ENCODE measurements at regions not wholly inside any gene's neighbourhood (a gene's known extent, or its start where the extent isn't known, plus 50 kb on each side); places are given as distances from the start of the nearest gene placed in this dataset.
A peak's percentile ranks its signal among the peaks of the same experiment; 100 is the strongest.

DNA sequence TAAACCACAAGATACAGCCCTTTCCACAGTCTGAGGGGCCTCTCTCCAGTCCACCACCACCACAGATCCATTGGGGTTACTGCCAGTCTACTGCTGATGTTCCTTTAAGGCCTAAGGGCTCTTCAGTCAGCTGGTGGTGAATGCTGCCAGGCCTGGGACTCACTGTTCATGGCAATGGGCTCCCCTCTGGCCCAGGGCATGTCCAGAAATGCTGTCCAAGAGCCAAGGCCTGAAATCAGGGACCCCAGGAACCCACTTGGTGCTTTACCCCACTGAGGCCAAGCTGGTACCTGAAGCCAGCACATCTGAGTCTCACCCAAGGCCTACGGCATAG is 128.6 kb upstream of the CBLB start:
- Mint-ChIP-seq H3K36me3 (no peaks in the 10 kb centered on the region), H3K27me3 (no peaks in the 10 kb centered on the region), H3K4me3 (no peak overlapping the region), H3K27ac (no peak overlapping the region), H3K4me1 (peaks cover 0 to 4% (median 0%) of the 10 kb centered on the region in 4 donors), H3K9me3 (peaks cover 0 to 24% (median 13%) of the 10 kb centered on the region in 7 donors)
- Histone ChIP-seq H3K27ac (ENCODE audit: insufficient read depth, low read length, poor library complexity, severe bottlenecking) (no peak overlapping the region), H3K27me3 (ENCODE audit: control insufficient read depth, insufficient read depth, low read length) (no peaks in the 10 kb centered on the region), H3K9me3 (ENCODE audit: control insufficient read depth in 2 of 2, low read length in 2 of 2) (peaks cover 0 to 9% of the 10 kb centered on the region in 2 experiments), H3K4me1 (ENCODE audit: control insufficient read depth, insufficient read depth, low read length, poor library complexity, severe bottlenecking) (no peaks in the 10 kb centered on the region), H3K4me3 (ENCODE audit: low read depth, low read length) (no peak overlapping the region), H3K36me3 (ENCODE audit: control insufficient read depth, insufficient read depth, low read length) (no peaks in the 10 kb centered on the region)
- ATAC-seq (ENCODE audit: low read depth in 2 of 2) (no peak), DNase-seq (no peak)

DNA sequence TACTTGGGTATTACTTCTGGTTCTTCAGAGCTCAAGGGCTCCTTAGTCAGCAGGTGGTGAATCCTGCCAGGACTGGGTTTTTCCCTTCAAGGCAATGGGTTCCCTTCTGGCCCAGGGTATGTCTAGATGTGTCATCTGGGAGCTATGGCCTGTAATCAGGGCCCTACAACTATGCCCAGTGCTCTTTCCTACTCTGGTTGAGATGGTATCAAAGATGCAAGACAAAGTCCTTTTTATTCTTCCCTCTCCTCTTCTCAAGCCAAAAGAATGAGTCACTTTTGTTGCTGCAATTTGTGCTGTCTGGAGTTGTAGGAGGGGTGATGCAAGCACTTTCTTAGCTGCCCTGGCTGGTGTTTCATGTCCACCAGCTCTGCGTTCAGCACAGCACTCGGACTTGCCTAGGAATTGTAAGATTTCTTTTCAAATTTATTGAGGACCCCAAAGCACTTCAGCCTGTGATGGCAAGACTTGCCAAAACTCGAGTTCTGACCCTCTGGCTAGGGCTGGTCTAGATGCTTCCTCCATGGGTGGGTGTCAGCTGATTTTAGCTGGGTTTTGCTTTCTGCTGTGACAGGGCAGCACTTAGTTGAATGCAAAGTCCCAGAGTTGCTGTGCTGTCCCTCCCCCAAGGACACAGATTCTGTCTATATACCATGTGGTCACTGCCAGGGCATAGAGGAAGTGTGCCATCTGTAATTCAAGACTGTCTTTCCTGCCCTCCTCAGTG is 129.2 kb upstream of the CBLB start:
- H3K4me3 Mint-ChIP-seq, result no peak overlapping the region
- no peak overlapping the region for H3K27ac ChIP-seq (ENCODE audit: insufficient read depth, low read length, poor library complexity, severe bottlenecking)
- no peaks in the 10 kb centered on the region for H3K36me3 ChIP-seq (ENCODE audit: control insufficient read depth, insufficient read depth, low read length)
- no peak overlapping the region for H3K4me3 ChIP-seq (ENCODE audit: low read depth, low read length)
- H3K27me3 Mint-ChIP-seq, result no peaks in the 10 kb centered on the region
- H3K36me3 Mint-ChIP-seq, result no peaks in the 10 kb centered on the region
- H3K27me3 ChIP-seq (ENCODE audit: control insufficient read depth, insufficient read depth, low read length), result no peaks in the 10 kb centered on the region
- DNase-seq (no peak), ATAC-seq (ENCODE audit: low read depth in 2 of 2) (no peak)
- H3K9me3 ChIP-seq (ENCODE audit: control insufficient read depth in 2 of 2, low read length in 2 of 2), result peaks cover 0 to 7% of the 10 kb centered on the region in 2 experiments
- H3K4me1 ChIP-seq (ENCODE audit: control insufficient read depth, insufficient read depth, low read length, poor library complexity, severe bottlenecking), result no peaks in the 10 kb centered on the region
- H3K9me3 Mint-ChIP-seq, result peaks cover 0 to 19% (median 9%) of the 10 kb centered on the region in 7 donors
- peaks cover 0 to 4% (median under 1%) of the 10 kb centered on the region in 4 donors for H3K4me1 Mint-ChIP-seq
- no peak overlapping the region for H3K27ac Mint-ChIP-seq

DNA sequence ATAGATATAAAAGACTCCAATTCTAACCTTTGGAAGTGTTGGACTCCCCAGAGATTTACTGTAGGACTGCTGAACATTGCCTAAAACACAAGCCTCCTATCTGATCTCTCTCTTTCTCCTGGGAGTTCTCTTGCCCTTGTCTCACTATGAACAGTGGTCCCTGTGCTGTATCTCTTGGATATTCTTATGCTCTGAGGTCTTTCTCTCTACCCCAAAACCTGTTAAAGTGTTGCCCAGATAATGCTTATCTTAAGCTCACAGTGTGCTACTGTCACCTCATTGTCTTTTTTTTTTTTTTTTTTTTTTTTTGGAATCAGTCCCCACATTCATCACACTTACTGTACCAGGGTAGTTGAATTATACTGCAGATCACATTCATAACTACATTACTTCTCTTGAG is 131.0 kb upstream of the CBLB start:
- no peaks in the 10 kb centered on the region for H3K36me3 ChIP-seq (ENCODE audit: control insufficient read depth, insufficient read depth, low read length)
- H3K9me3 ChIP-seq (ENCODE audit: control insufficient read depth in 2 of 2, low read length in 2 of 2), result peaks cover 0 to 3% of the 10 kb centered on the region in 2 experiments
- H3K4me3 Mint-ChIP-seq, result no peak overlapping the region
- peaks cover 0 to 18% (median 9%) of the 10 kb centered on the region in 7 donors for H3K9me3 Mint-ChIP-seq
- DNase-seq (no peak), ATAC-seq (ENCODE audit: low read depth in 2 of 2) (no peak)
- H3K4me3 ChIP-seq (ENCODE audit: low read depth, low read length), result no peak overlapping the region
- H3K36me3 Mint-ChIP-seq, result no peaks in the 10 kb centered on the region
- H3K27ac ChIP-seq (ENCODE audit: insufficient read depth, low read length, poor library complexity, severe bottlenecking), result no peak overlapping the region
- no peaks in the 10 kb centered on the region for H3K4me1 ChIP-seq (ENCODE audit: control insufficient read depth, insufficient read depth, low read length, poor library complexity, severe bottlenecking)
- H3K27me3 Mint-ChIP-seq, result no peaks in the 10 kb centered on the region
- H3K27me3 ChIP-seq (ENCODE audit: control insufficient read depth, insufficient read depth, low read length), result no peaks in the 10 kb centered on the region
- no peak overlapping the region for H3K27ac Mint-ChIP-seq
- peaks cover 0 to 11% (median 4%) of the 10 kb centered on the region in 4 donors for H3K4me1 Mint-ChIP-seq

DNA sequence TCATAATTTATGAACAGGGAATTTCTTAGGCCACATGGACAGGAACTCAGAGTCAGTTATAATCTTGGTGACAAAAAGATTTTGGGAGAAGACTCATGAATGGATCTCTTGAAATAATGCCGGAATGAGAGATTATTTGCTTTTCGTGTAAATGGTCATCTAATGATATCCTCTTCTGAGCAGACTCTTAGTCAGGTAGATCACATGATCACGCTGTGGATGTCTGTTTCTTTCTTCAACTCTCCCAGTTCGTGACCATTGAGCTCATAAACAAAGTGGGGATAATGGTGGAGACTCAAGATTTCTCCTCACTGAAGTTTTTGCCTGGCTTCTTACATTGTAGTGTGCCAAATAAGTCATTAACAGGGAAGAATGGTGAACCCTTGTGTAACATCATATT is 133.1 kb upstream of the CBLB start:
- H3K4me3 ChIP-seq (ENCODE audit: low read depth, low read length), result no peak overlapping the region
- H3K36me3 ChIP-seq (ENCODE audit: control insufficient read depth, insufficient read depth, low read length), result no peaks in the 10 kb centered on the region
- no peak overlapping the region for H3K27ac ChIP-seq (ENCODE audit: insufficient read depth, low read length, poor library complexity, severe bottlenecking)
- DNase-seq, result no peak
- Mint-ChIP-seq H3K36me3 (no peaks in the 10 kb centered on the region), H3K27me3 (no peaks in the 10 kb centered on the region), H3K4me1 (peaks cover 0 to 11% (median 2%) of the 10 kb centered on the region in 4 donors), H3K27ac (no peak overlapping the region), H3K9me3 (peaks cover 0 to 12% (median 5%) of the 10 kb centered on the region in 7 donors), H3K4me3 (no peak overlapping the region)
- H3K9me3 ChIP-seq (ENCODE audit: control insufficient read depth in 2 of 2, low read length in 2 of 2), result peaks cover 0 to 3% of the 10 kb centered on the region in 2 experiments
- ATAC-seq (ENCODE audit: low read depth in 2 of 2), result no peak
- H3K4me1 ChIP-seq (ENCODE audit: control insufficient read depth, insufficient read depth, low read length, poor library complexity, severe bottlenecking), result no peaks in the 10 kb centered on the region
- no peaks in the 10 kb centered on the region for H3K27me3 ChIP-seq (ENCODE audit: control insufficient read depth, insufficient read depth, low read length)

DNA sequence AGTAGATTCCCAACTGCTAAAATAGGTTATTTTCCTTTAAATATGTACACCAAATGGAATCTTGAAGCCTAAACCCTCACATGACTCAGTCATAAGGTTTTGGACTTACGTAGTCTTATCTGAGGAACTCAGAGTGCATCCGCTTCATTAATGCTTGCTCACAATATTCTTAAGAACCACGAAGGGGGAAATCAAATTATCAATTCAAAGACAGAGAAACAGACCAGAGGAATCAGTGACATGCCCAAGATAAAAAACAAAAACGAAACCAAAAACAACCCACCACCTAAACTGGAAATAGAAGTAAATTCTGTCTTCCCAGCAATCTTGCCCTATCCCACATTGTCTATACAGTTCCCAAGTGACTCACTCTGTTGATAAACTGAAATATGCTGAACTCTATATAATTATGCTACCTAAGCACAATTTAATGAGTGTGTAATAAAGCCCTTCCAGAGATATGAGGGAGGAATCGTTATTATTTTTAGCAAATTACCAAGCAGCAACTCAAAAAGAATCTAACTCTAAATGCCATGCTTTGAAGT is 135.4 kb upstream of the CBLB start:
- peak overlapping the region in 1 of 3 donors; percentile 0 for H3K27ac Mint-ChIP-seq
- H3K27me3 ChIP-seq (ENCODE audit: control insufficient read depth, insufficient read depth, low read length), result no peaks in the 10 kb centered on the region

DNA sequence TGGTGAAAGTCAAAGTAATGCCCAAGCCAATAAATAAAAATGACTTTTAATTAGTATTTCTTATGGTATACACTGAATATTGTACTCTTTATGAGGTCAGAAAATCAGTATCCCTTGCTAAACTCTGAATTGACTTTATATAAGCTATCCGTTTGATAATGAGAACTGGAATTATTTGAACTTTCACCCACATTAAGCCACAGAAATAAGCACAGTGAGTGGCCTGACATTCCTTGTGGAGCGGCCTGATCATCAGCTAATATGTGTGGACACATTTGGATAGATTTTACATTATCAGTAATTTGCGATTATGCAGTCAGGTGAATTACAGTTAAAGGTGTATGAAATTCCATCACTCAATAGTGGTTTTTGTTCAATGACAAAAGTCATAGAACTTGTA is 136.0 kb upstream of the CBLB start:
- no peaks in the 10 kb centered on the region for H3K36me3 ChIP-seq (ENCODE audit: control insufficient read depth, insufficient read depth, low read length)
- DNase-seq (no peak), ATAC-seq (ENCODE audit: low read depth in 2 of 2) (no peak)
- H3K27me3 Mint-ChIP-seq, result no peaks in the 10 kb centered on the region
- no peaks in the 10 kb centered on the region for H3K27me3 ChIP-seq (ENCODE audit: control insufficient read depth, insufficient read depth, low read length)
- H3K4me1 ChIP-seq (ENCODE audit: control insufficient read depth, insufficient read depth, low read length, poor library complexity, severe bottlenecking), result no peaks in the 10 kb centered on the region
- H3K27ac Mint-ChIP-seq, result no peak overlapping the region
- H3K9me3 Mint-ChIP-seq, result peaks cover 0 to 4% (median 1%) of the 10 kb centered on the region in 7 donors
- H3K9me3 ChIP-seq (ENCODE audit: control insufficient read depth in 2 of 2, low read length in 2 of 2), result no peaks in the 10 kb centered on the region
- peak overlapping the region in 1 of 4 donors; percentile 0 for H3K4me3 Mint-ChIP-seq
- H3K4me1 Mint-ChIP-seq, result peaks cover 0 to 17% (median 3%) of the 10 kb centered on the region in 4 donors
- H3K27ac ChIP-seq (ENCODE audit: insufficient read depth, low read length, poor library complexity, severe bottlenecking), result no peak overlapping the region
- H3K36me3 Mint-ChIP-seq, result no peaks in the 10 kb centered on the region
- H3K4me3 ChIP-seq (ENCODE audit: low read depth, low read length), result peak overlapping the region; percentile 75

More for the DNA sequence above, 135.4 kb upstream of the CBLB start:
- peak overlapping the region in 3 of 4 donors; percentile 0 to 32 (median 0) for H3K4me3 Mint-ChIP-seq
- ATAC-seq (ENCODE audit: low read depth in 2 of 2), result no peak
- H3K4me1 Mint-ChIP-seq, result peaks cover 0 to 11% (median 2%) of the 10 kb centered on the region in 4 donors
- no peaks in the 10 kb centered on the region for H3K36me3 ChIP-seq (ENCODE audit: control insufficient read depth, insufficient read depth, low read length)
- H3K27me3 Mint-ChIP-seq, result no peaks in the 10 kb centered on the region
- no peaks in the 10 kb centered on the region for H3K9me3 ChIP-seq (ENCODE audit: control insufficient read depth in 2 of 2, low read length in 2 of 2)
- H3K9me3 Mint-ChIP-seq, result peaks cover 0 to 5% (median 3%) of the 10 kb centered on the region in 7 donors
- no peaks in the 10 kb centered on the region for H3K36me3 Mint-ChIP-seq
- peak in 1 of 3 donors; percentile 14 for DNase-seq
- H3K4me1 ChIP-seq (ENCODE audit: control insufficient read depth, insufficient read depth, low read length, poor library complexity, severe bottlenecking), result no peaks in the 10 kb centered on the region
- peak overlapping the region; percentile 75 for H3K4me3 ChIP-seq (ENCODE audit: low read depth, low read length)
- H3K27ac ChIP-seq (ENCODE audit: insufficient read depth, low read length, poor library complexity, severe bottlenecking), result no peak overlapping the region

DNA sequence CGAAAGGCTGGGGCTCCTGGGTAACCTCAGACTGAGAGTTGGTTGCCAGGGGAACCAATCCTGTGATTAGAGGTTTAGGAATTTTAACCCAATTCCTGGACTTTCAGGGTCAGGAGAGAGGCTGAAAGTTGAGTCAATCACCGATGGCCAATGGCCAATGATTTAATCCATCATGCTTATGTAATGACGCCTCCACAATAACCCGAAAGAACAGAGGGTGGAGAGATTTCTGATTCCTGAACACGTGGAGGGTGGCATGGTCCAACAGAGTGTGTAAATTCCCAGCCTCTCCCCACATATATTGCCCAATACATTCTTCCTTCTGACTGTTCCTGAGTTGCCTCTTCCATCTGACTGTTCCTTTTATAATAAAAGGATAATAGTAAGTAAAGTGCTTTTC is 137.2 kb upstream of the CBLB start:
- H3K27me3 ChIP-seq (ENCODE audit: control insufficient read depth, insufficient read depth, low read length), result no peaks in the 10 kb centered on the region
- Mint-ChIP-seq H3K4me1 (peaks cover 7 to 29% (median 12%) of the 10 kb centered on the region in 4 donors), H3K9me3 (peaks cover 0 to 1% (median 0%) of the 10 kb centered on the region in 7 donors), H3K4me3 (no peak overlapping the region), H3K27me3 (no peaks in the 10 kb centered on the region), H3K27ac (no peak overlapping the region), H3K36me3 (no peaks in the 10 kb centered on the region)
- DNase-seq (no peak), ATAC-seq (ENCODE audit: low read depth in 2 of 2) (no peak)
- H3K4me3 ChIP-seq (ENCODE audit: low read depth, low read length), result no peak overlapping the region
- no peaks in the 10 kb centered on the region for H3K9me3 ChIP-seq (ENCODE audit: control insufficient read depth in 2 of 2, low read length in 2 of 2)
- H3K36me3 ChIP-seq (ENCODE audit: control insufficient read depth, insufficient read depth, low read length), result no peaks in the 10 kb centered on the region
- no peak overlapping the region for H3K27ac ChIP-seq (ENCODE audit: insufficient read depth, low read length, poor library complexity, severe bottlenecking)
- H3K4me1 ChIP-seq (ENCODE audit: control insufficient read depth, insufficient read depth, low read length, poor library complexity, severe bottlenecking), result no peaks in the 10 kb centered on the region

DNA sequence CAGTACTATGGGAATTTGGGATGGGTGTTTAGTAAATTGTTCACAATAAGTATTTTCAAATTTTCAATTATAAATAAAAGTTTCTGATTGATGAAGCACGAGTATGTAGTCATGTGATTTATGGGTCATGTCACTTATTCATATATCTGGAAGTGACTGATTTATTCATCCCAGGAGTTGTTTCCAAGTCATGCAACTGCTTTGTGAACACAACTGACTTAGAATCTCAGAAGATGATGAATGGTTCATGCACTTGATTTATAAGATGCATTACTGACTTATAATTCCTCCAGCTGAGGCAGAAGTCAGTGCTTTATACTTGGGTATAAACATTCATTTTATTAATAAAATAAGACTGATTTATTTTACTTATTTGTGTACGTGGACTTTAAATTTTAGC is 137.8 kb upstream of the CBLB start:
- Mint-ChIP-seq H3K9me3 (peaks cover 0 to 1% (median 0%) of the 10 kb centered on the region in 7 donors), H3K4me3 (no peak overlapping the region), H3K27me3 (no peaks in the 10 kb centered on the region), H3K4me1 (peaks cover 8 to 33% (median 13%) of the 10 kb centered on the region in 4 donors), H3K27ac (no peak overlapping the region), H3K36me3 (no peaks in the 10 kb centered on the region)
- H3K4me3 ChIP-seq (ENCODE audit: low read depth, low read length), result no peak overlapping the region
- no peaks in the 10 kb centered on the region for H3K36me3 ChIP-seq (ENCODE audit: control insufficient read depth, insufficient read depth, low read length)
- no peaks in the 10 kb centered on the region for H3K4me1 ChIP-seq (ENCODE audit: control insufficient read depth, insufficient read depth, low read length, poor library complexity, severe bottlenecking)
- ATAC-seq (ENCODE audit: low read depth in 2 of 2) (no peak), DNase-seq (no peak)
- H3K27ac ChIP-seq (ENCODE audit: insufficient read depth, low read length, poor library complexity, severe bottlenecking), result no peak overlapping the region
- no peaks in the 10 kb centered on the region for H3K27me3 ChIP-seq (ENCODE audit: control insufficient read depth, insufficient read depth, low read length)
- H3K9me3 ChIP-seq (ENCODE audit: control insufficient read depth in 2 of 2, low read length in 2 of 2), result no peaks in the 10 kb centered on the region
